GM12891 (cell line): ENCODE measurements at regions not wholly inside any gene's neighbourhood (a gene's known extent, or its start where the extent isn't known, plus 50 kb on each side); places are given as distances from the start of the nearest gene placed in this dataset.

Experiments
- PAX5 ChIP-seq: IDR thresholded peaks from 2 replicates; pipeline ENCODE4 v1.6.1; 2011; ENCODE audit warnings: low read length, moderate library complexity, mild to moderate bottlenecking; ENCODE audit not compliant: insufficient read depth, severe bottlenecking
- POLR2A ChIP-seq: IDR thresholded peaks from 2 replicates; pipeline ENCODE4 v1.6.1; 2011; ENCODE audit warnings: low read depth, low read length, control low read depth
- POLR2AphosphoS5 ChIP-seq: IDR thresholded peaks from 2 replicates; pipeline ENCODE4 v1.6.1; 2011; ENCODE audit warnings: low read depth, low read length, control low read depth
- POU2F2 ChIP-seq: IDR thresholded peaks from 2 replicates; pipeline ENCODE4 v1.6.1; 2011; ENCODE audit warnings: low read depth, mild to moderate bottlenecking, control low read depth, low read length, moderate library complexity
- SPI1 ChIP-seq: IDR thresholded peaks from 2 replicates; pipeline ENCODE4 v1.6.1; 2011; ENCODE audit warnings: low read depth, low read length, control low read depth
- TAF1 ChIP-seq: IDR thresholded peaks from 2 replicates; pipeline ENCODE4 v1.6.1; 2011; ENCODE audit warnings: low read depth, low read length, control low read depth

DNA sequence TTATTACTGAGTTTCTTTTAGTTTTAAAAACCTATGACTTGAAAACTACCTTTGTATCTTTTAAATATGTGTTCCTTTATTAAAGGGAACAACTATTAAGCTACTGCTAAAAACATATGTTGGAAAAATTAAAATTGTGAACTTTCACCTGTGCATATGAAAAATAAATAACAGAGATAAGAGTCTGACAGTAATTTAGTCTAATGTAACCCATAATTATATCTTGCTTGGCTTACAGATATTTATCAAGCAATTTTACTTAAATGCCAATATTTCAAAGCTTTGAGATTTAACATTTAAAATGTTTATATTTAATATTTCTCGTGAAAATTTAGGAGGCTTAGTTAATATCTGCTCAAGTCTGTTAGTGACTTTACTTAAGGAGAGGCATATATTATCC is 309.8 kb downstream of the CCER1 start:
- no peak for TF ChIP-seq POLR2A
- TF ChIP-seq POLR2AphosphoS5 = no peak
- no peak for TF ChIP-seq POU2F2
- no peak for TF ChIP-seq TAF1
- TF ChIP-seq SPI1 = no peak
- no peak for TF ChIP-seq PAX5
